ENCODE measurements at regions not wholly inside any gene's neighbourhood (a gene's known extent, or its start where the extent isn't known, plus 50 kb on each side); places are given as distances from the start of the nearest gene placed in this dataset.

DNA sequence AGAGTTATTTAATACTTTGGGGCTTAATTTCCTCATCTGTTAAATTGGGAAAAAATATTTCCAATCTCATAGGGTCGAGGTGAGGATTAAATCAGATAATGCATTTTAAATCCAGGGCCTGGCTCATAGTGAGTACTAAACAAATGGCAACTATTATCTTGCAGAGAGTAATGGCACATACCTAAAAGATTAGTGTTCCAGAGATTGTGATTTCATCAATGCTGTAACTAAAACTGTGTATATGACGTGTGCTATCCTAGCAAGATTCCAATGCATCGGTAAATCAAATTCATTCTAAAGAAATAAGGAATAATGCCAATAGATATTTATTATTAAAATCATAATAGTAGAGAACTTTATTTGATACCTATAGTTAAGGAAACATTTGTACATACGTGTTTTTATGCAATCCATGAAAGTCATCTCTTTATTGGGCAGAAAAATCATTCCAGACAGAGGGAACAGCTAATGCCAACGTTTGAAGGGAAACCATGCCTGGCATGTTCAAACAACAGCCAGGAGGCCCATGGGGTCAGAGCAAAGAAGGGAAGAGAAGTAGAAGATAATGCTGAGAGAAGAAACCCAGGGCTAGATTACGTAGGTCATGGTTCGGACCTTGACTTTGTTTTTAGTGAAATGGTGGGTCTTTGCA, 174.8 kb upstream of the AGR3 start:
- CTCF ChIA-PET: no interaction called here
- POLR2A ChIA-PET: no interaction called here
- no peak for TF ChIP-seq CTBP1 (IDR thresholded peaks at IDR 0.05; ENCODE audit: borderline replicate concordance)
- TF ChIP-seq L3MBTL2 (conservative IDR thresholded peaks at IDR 0.05): no peak
- TF ChIP-seq NFRKB (IDR thresholded peaks at IDR 0.05): no peak
- no peak for TF ChIP-seq PKNOX1 (IDR thresholded peaks at IDR 0.05)
- TF ChIP-seq SP1 (IDR thresholded peaks at IDR 0.05): no peak
- no peak for TF ChIP-seq FOXK2 (IDR thresholded peaks at IDR 0.05)
- TF ChIP-seq BHLHE40 (IDR thresholded peaks at IDR 0.05; ENCODE audit: borderline replicate concordance): no peak
- no peak for TF ChIP-seq SUZ12 (IDR thresholded peaks at IDR 0.05)
- TF ChIP-seq TARDBP (IDR thresholded peaks at IDR 0.05): no peak
- no peak for TF ChIP-seq FOXA1 (IDR thresholded peaks at IDR 0.05)
- no peak for TF ChIP-seq ELF4 (IDR thresholded peaks at IDR 0.05)
- no peak for TF ChIP-seq HDGF (IDR thresholded peaks at IDR 0.05; ENCODE audit: borderline replicate concordance)
- no peak for TF ChIP-seq LEF1 (IDR thresholded peaks at IDR 0.05; ENCODE audit: borderline replicate concordance)
- TF ChIP-seq ARNT (IDR thresholded peaks at IDR 0.05): no peak
- TF ChIP-seq FOXM1 (IDR thresholded peaks at IDR 0.05; ENCODE audit: borderline replicate concordance): no peak
- no peak for DNase-seq (ENCODE audit: extremely low spot score)

GRCh38 chr7:17057143-17057509, 175.3 kb upstream of the AGR3 start:
- ChIA-PET POLR2A (no interaction called here), CTCF (no interaction called here)
- no peak for TF ChIP-seq NFRKB (IDR thresholded peaks at IDR 0.05)
- no peak for TF ChIP-seq FOXA1 (IDR thresholded peaks at IDR 0.05)
- no peak for TF ChIP-seq BHLHE40 (IDR thresholded peaks at IDR 0.05; ENCODE audit: borderline replicate concordance)
- no peak for TF ChIP-seq PKNOX1 (IDR thresholded peaks at IDR 0.05)
- TF ChIP-seq CTBP1 (IDR thresholded peaks at IDR 0.05; ENCODE audit: borderline replicate concordance): no peak
- TF ChIP-seq TARDBP (IDR thresholded peaks at IDR 0.05): no peak
- no peak for TF ChIP-seq ELF4 (IDR thresholded peaks at IDR 0.05)
- TF ChIP-seq SP1 (IDR thresholded peaks at IDR 0.05): no peak
- DNase-seq (ENCODE audit: extremely low spot score): no peak

- no peak for TF ChIP-seq ARNT (IDR thresholded peaks at IDR 0.05)
- TF ChIP-seq FOXM1 (IDR thresholded peaks at IDR 0.05; ENCODE audit: borderline replicate concordance): no peak
- TF ChIP-seq FOXA1 (IDR thresholded peaks at IDR 0.05): no peak
- TF ChIP-seq ZNF384 (IDR thresholded peaks at IDR 0.05): no peak
- TF ChIP-seq CTBP1 (IDR thresholded peaks at IDR 0.05; ENCODE audit: borderline replicate concordance): no peak
- TF ChIP-seq LEF1 (IDR thresholded peaks at IDR 0.05; ENCODE audit: borderline replicate concordance): no peak
- TF ChIP-seq FOXK2 (IDR thresholded peaks at IDR 0.05): no peak
- TF ChIP-seq SP1 (IDR thresholded peaks at IDR 0.05): no peak
- no peak for TF ChIP-seq SUZ12 (IDR thresholded peaks at IDR 0.05)
- TF ChIP-seq HDGF (IDR thresholded peaks at IDR 0.05; ENCODE audit: borderline replicate concordance): no peak
- no peak for TF ChIP-seq ELF4 (IDR thresholded peaks at IDR 0.05)
- no peak for TF ChIP-seq NFRKB (IDR thresholded peaks at IDR 0.05)
- TF ChIP-seq PKNOX1 (IDR thresholded peaks at IDR 0.05): no peak
- TF ChIP-seq BHLHE40 (IDR thresholded peaks at IDR 0.05; ENCODE audit: borderline replicate concordance): no peak
- TF ChIP-seq L3MBTL2 (conservative IDR thresholded peaks at IDR 0.05): no peak
- TF ChIP-seq TARDBP (IDR thresholded peaks at IDR 0.05): no peak
- ChIA-PET POLR2A (no interaction called here), CTCF (interaction anchor here (0.7 kb wide), 1 partner anchor 166 kb away, joined by 3 read pairs; no protein-coding TSS in a partner anchor)
- DNase-seq (ENCODE audit: extremely low spot score): no peak
Observed at GRCh38 chr7:17058568-17058967, 176.8 kb upstream of the AGR3 start.

GRCh38 chr7:17060051-17060450, 178.3 kb upstream of the AGR3 start:
- TF ChIP-seq LEF1 (IDR thresholded peaks at IDR 0.05; ENCODE audit: borderline replicate concordance) (no peak), FOXK2 (IDR thresholded peaks at IDR 0.05) (no peak), BHLHE40 (IDR thresholded peaks at IDR 0.05; ENCODE audit: borderline replicate concordance) (no peak), FOXA1 (IDR thresholded peaks at IDR 0.05) (no peak), ELF4 (IDR thresholded peaks at IDR 0.05) (no peak), TARDBP (IDR thresholded peaks at IDR 0.05) (no peak), PKNOX1 (IDR thresholded peaks at IDR 0.05) (no peak), L3MBTL2 (conservative IDR thresholded peaks at IDR 0.05) (no peak), SP1 (IDR thresholded peaks at IDR 0.05) (no peak), SUZ12 (IDR thresholded peaks at IDR 0.05) (no peak), ARNT (IDR thresholded peaks at IDR 0.05) (no peak), CTBP1 (IDR thresholded peaks at IDR 0.05; ENCODE audit: borderline replicate concordance) (no peak), FOXM1 (IDR thresholded peaks at IDR 0.05; ENCODE audit: borderline replicate concordance) (no peak), HDGF (IDR thresholded peaks at IDR 0.05; ENCODE audit: borderline replicate concordance) (no peak), ZNF384 (IDR thresholded peaks at IDR 0.05) (no peak), NFRKB (IDR thresholded peaks at IDR 0.05) (no peak)
- DNase-seq (ENCODE audit: extremely low spot score): no peak

DNA sequence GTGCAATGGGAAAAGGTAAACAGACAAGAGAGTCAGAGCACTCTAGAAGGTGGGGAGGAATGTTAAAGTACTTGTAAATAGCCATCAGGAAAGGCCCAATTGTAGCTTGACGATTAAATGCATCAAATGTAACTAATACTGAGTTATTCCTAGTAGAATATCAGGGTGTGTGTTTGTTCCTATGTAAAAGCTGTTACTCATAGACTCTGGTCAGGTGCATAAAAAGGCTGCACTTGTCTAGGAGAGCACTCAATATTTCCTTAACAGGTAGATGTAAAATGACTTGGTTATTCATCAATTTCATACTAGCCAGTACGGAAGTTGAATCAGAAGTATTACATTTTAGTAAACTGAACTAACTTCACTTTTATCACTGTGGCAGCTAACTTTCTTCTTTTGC, 179.7 kb upstream of the AGR3 start:
- CTCF ChIA-PET: no interaction called here
- DNase-seq (ENCODE audit: extremely low spot score): no peak
- TF ChIP-seq FOXK2 (IDR thresholded peaks at IDR 0.05) (no peak), SP1 (IDR thresholded peaks at IDR 0.05) (no peak), CTBP1 (IDR thresholded peaks at IDR 0.05; ENCODE audit: borderline replicate concordance) (no peak), SUZ12 (IDR thresholded peaks at IDR 0.05) (no peak), BHLHE40 (IDR thresholded peaks at IDR 0.05; ENCODE audit: borderline replicate concordance) (no peak), L3MBTL2 (conservative IDR thresholded peaks at IDR 0.05) (no peak), LEF1 (IDR thresholded peaks at IDR 0.05; ENCODE audit: borderline replicate concordance) (no peak), ELF4 (IDR thresholded peaks at IDR 0.05) (no peak), PKNOX1 (IDR thresholded peaks at IDR 0.05) (no peak), NFRKB (IDR thresholded peaks at IDR 0.05) (no peak), ARNT (IDR thresholded peaks at IDR 0.05) (no peak), TARDBP (IDR thresholded peaks at IDR 0.05) (no peak), FOXM1 (IDR thresholded peaks at IDR 0.05; ENCODE audit: borderline replicate concordance) (no peak), HDGF (IDR thresholded peaks at IDR 0.05; ENCODE audit: borderline replicate concordance) (no peak), FOXA1 (IDR thresholded peaks at IDR 0.05) (no peak), ZNF384 (IDR thresholded peaks at IDR 0.05) (no peak)
- POLR2A ChIA-PET: no interaction called here

More at GRCh38 chr7:17060051-17060450, 178.3 kb upstream of the AGR3 start:
- CTCF ChIA-PET: no interaction called here
- POLR2A ChIA-PET: no interaction called here
